HCEC 1CT (cell line): ENCODE measurements at regions not wholly inside any gene's neighbourhood (a gene's known extent, or its start where the extent isn't known, plus 50 kb on each side); places are given as distances from the start of the nearest gene placed in this dataset.

Experiments
- DNase-seq: peaks from one replicate; pipeline ENCODE4 v3.0.0-alpha.2; 2017

DNA sequence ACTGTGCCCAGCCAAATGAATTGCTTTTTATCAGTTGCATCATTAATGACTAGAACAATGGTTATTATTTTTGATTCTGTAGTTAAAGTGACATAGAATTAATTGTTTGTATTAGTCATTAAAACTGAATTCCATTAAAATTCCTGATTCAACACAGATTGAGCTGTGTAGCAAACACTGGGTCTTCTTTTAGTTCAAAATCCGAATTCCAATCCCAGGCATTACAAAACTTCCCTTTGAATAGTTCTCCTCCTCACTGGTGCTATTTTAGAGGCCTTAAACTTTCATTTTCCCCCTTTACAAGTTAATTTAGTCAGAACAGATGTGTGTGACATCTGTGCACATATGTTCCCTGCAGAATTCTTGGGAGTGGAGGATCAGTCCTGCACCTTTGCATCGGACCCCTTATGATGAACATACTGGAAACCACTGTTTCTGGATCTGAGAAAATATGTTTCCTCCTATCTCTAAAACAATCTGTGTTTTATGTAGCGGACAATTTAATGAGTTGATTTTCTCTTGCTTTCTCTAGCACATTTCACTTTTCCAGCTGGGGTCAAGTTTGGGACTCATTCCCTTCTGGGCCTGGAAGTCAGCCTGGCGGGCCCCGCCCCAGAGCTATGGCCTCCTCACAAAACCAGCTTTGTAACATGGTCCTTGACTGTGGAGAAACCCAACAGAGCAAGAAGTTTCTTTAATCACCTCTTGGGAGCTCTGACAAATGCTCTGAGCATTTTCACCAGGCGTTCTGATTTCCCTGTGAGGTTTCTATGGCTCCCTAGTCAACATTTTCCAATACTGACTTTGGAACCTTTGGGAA, 87.9 kb upstream of the MAMDC2 start:
- DNase-seq: no peak

DNA sequence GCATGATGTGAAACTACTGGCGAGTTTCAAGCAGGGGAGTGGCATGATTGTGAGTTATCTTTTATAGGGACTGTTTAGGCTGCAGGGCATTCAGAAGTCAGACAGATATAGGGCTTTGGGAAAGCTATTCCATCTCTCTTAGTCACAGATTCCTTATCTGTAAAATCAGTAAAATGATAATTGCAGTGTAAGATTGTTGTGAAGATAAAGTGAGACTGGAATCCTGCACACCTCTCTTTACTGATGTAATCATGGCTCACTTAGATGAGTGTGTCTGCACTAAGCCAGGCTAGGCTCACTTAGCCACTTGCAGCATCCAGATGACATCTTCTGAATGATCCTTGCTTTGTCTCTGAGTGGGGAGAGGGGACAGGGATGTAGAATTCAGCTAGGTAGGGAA, 81.8 kb upstream of the MAMDC2 start:
- DNase-seq: no peak

DNA sequence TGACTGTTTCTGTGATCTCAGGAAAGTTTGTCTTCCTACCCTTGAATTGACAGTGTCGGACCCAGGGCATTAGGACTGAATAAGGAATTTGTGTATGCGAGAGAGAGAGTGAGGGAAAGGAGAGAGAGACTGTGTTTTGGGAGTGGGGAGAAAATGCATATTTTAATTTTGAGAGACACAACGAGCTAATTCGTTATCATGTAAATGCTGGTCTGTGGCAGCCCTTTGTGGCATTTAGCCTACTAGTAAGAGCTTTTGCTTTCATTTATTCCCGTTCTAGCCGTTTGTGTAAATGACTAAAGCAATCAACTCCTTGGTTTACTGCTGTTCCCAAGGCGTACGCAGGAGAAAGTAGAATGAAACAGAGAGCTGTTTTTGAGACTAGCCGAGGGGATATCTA, 79.8 kb upstream of the MAMDC2 start:
- no peak for DNase-seq

DNA sequence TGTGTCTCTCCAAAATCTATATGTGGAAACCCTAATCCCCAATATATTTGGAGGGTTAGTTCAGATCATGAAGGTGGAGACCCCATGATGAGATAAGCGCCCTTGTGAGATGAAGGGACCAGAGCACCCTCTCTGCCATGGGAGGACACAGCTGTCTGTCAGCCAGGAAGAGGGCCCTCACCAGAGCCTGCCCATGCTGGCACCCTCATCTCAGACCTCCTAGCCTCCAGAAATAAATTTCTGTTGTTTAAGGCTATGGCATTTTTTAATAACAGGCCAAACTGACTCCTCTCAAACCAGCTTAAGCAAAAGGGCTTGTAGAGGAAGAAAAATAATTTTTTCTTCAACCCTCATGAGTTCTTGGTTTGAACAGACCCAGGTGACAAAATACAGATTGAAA, 79.2 kb upstream of the MAMDC2 start:
- DNase-seq: no peak

DNA sequence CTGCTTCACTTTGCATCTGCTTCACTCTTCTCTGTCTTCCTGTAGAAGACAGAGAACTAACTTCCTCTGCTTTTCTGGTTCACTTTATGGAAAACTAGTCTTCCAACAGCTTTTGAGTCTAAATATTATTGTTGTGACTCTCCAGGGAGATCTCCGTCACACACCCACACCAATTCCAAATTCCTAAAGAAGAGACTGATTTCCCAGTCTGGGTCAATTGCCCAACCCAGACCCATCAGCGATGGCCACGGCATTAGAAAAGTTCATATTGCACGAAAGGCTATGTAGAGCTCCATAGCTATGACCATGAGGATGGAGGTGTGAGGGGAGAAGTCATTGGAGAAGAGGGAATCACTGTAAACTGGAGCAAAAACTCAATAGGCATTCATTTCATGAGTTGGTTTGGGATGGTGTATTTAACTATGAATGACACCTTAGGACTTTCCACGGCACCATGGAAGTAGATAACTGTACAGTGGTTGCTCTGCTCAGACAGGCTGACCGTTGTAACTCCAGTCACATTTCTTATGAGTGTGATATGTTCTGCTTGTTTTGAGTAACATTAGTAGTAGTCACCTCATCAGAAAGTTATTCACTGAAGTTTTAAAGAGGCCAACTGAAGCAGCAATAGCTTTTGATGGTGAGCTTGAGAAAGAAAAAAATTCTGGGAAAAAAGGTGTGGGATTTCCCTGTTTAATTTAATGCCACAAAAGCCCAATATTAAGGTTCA, 78.1 kb upstream of the MAMDC2 start:
- no peak for DNase-seq

DNA sequence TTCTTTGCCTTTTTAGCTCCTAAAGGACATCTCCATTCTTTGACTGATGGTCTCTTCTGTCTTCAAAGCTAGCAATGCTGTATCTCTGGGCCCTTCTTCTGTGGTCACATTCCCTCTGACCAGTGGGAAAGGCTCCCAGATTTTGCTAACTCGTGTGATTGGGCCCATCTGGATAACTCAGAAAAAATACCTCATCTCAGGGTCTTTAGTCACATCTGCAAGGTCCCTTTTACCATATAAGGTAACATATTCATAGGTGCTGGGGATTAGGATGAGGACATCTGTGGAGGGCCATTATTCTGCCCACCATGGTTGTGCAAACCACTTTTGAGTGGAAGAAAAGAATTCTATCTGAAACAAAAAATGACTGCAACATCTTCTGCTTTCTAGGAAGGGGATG, 76.3 kb upstream of the MAMDC2 start:
- no peak for DNase-seq

DNA sequence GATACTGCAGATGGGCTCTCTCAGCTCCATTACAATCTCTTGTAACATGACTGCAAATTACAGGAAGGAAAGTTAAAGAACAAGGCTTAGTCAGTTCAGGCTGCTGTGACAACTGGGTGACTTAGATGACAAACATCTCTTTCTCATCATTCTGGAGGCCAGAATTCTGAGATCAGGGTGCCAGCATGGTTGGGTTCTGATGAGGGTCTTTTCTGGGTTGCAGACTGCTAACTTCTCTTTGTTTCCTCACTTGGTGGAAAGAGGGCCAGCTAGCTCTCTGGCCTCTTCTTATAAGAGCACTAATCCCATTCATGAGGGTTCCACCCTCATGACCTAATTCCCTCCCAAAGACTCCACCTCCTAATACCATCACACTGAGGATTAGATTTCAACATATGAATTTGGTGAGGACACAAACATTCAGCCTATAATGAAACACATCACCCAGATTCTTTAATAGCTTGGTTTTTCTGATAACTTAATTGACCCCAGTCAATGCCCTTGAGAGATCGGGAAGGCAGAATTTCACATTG, 73.6 kb upstream of the MAMDC2 start:
- DNase-seq: peak; percentile 22

DNA sequence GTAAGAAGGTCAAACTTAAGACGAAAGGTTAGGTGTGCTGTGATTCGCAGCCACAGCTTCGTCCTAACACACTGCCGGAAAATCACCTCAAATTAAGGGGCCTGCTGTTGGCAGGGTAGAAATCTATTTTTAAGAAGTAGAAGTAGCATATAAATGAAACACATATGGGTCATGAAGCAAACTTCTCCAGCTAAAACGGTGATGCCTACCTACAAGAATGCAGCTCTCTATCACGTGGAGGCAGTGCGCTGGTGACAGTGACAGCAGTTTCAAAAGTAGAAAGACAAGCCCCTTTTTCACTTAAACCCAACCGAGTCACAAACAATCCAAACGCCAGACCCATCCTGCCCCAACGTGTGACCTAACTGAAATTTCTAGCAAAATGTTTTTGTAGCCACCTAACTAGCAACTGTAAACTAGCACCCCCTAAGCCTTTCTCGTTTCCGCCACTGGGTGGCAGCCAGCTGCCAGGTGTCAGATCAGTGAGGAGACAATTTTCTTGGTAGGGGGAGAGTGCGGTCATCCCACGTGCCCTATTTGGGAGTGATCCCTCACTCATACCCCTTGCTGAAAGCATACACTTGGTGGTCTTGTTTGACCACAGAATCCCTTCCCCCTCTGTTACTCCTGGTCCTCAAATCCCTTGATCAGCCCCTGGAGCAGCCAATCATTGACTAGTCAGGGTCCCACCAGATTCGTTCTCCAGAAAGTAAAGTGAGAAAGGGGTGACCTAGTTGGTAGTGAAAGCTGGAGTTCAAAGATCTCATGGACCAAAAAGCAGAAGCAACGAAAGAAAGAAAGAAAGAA, 71.8 kb upstream of the MAMDC2 start:
- peak; percentile 60 for DNase-seq

DNA sequence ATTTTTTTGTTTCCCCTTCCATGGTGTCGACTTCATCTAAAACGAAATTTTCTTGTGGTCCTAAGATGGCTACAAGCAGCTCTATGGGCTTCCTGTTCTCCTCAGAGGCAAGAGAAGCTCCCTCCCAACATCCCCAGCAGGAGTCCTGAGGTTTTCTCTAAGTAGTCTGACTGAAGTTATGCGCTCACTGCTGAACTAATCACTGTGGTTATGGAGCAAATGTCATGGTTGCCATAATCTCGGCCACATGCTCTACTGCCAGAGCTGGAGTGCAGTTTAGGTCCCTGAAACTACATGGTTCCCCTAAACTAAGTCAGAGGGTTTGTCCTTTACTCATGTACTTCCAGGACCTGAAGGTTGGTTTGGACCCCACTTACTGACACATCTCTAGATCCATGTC, 68.0 kb upstream of the MAMDC2 start:
- DNase-seq: peak; percentile 35

DNA sequence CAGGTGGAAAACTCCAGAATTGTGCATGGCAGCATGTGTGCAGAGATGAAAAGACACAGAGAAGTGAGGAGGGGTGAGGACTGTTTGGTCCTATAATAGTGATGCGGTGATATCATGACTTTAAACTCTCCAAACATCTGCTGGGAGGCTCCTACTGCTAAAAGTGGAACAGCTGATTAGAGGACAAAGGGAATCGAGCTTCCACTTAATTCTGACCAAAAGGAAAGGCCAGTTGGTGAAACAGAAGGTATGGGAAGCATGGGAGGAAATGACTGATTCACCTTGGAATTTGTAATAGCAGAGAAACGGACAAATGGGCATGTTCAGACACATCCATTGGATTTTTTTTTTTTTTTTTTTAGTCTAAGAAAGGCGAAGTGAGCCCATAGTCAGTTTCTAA, 67.5 kb upstream of the MAMDC2 start:
- peak; percentile 92 for DNase-seq

DNA sequence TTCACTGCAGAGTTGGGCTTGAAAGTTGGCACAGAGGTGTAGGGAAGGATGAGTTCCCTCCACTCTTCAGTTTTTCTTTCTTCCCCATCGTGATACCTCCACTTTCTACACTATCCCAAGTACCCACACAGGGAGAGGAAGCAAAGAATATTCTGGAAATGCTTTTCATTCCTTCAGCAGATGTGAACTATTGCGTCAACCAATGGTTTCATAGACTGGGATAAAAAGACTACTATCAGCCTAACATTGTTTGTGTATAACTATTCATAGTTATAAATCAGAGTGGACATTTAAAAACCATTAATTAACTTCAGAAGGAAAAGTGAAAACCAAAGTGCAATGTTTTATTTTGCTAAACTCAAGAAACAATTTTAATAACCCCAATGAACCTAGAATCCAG, 63.6 kb upstream of the MAMDC2 start:
- DNase-seq: no peak

DNA sequence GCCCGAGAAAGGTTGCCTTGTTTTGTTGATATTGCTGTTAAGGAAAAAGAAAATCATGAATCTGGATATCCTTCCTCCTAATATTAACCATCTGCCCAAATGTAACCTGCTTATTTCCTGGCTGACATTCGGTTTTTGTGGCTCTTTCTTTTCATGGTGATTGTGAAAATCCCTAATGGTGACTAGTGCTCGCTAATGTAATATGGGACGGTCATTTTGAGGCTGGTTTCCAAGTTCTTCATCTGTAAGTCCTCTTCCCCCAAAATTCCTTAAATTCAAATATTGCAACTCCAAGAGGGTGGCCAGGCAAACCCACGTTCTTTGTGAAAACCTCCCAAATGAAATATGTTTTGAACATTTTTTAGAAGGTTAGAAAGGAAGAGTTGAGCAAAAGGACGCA, 63.1 kb upstream of the MAMDC2 start:
- DNase-seq: no peak

DNA sequence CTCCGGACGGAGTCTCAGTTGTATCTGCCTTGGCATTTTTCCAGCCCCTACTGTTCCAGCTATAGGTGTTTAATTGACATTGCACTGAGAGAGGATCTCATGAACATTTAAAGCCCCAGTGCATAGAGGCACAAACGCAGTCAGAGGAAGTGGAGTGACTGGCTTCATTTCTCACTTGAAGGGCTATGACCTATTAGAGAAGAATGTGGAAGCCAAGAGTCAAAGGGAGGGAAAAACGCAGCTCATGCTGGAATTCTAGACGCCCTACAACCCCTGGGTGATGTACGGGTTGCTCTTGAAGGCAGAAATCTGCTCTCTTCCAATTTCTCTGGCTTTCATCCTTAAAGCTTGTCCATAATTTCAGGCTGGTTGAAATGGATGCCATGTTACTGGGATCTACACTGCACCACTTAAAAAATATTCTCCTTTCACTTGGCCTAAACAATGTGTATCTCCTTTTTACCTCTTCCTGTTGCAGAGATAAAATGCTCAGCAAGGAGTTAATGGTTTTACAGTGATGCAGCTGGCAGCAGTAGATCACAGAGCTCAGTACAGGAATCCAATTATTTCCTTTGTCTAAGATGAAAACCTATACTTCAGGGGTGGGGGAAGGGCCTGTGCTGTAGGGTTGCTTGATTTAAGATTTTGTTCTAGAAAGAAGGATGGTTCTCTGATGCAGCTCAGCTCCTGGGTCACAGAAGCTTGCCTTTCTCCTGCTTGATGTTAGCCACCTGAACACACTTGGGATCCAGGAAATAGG, 61.8 kb upstream of the MAMDC2 start:
- peak; percentile 81 for DNase-seq

DNA sequence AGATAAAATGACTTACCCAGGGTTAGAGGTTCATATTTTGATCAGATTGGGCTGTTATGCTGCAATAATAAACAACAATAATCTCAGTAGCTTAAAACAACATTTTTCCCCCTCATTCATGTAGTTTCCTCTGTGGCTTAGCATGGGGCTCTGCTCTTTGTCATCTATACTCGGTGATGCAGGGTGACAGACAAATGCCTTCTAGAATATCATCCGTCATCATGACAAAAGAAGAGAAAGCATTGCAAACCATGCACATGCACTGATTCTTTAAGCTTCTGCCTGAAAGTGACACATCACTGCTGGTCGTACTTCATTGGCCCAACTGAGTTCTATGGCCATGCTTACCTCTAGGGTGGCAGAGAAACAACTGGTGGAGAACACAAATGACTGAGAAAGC, 58.8 kb upstream of the MAMDC2 start:
- no peak for DNase-seq

DNA sequence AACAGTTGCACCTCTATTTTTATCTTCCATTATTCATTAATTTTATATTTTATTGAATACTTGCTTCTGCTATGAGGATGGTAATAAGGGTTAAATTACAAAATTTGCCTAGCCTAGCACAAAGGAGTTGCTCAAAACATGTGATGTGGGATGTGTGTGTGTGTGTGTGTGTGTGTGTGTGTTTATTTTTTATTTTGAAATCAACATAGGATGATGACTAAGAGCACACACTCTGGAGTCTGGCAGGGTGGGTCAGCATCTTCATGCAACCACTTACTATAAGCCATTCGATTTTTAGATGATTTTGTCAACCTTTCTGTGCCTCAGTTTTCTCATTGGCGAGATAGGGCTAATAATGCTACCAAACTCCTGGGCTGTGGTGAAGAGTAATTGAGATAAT, 57.7 kb upstream of the MAMDC2 start:
- peak; percentile 22 for DNase-seq

DNA sequence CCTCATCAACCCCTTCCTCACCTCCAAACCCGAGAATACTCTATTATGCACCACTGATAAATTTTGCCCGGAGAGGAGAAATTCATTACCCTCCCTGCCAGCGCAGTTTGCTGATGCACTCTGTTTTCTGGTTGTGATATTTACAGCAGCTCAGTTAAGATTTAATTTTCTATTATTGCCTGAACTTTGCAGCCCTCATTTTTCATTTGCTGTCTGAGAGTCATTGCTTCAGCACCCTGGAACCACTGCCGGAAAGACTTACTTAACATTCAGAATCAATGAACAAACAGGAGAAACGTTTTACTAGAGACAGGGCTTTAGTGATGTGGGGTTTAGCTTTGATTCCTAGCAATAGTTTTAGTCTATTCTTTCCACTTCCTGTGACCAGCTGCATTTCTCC, 56.7 kb upstream of the MAMDC2 start:
- no peak for DNase-seq

DNA sequence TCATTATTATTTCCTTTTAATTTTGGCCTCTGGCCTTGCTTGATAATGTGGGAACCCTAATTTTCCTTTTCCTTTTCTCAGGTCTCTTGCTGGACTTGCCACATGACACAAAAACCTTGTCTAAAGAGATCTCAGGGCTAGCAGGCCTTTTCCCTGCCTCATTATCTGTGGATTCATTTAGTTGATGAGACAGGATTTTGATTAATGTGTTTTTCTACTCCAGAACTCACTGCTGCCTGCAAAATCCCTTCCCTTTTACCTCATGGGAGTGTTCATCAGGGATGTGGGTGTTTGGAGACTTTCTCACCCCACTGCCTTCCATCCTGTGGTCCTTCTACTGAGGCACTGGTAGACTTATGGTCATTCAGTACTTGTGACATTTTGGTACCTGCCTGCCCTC, 56.2 kb upstream of the MAMDC2 start:
- no peak for DNase-seq

DNA sequence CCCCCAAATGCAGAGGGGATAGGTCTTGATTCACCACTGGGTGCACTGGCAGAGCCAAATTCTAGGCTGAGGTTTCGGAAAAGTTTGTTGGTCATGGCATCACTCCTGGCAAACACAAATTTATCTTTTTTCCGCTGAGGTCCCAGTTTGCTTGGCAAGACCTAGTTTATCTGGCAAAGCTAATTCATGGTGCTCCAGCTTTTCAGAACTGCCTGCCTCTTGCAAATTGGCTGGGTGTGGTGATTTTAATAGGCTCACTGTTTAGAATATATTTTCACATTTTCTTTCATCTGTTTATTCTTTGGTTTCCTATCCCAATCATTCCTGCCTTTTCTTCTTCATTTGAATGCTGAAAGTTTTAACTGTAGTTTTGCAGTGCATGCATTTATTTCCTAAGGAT, 50.5 kb upstream of the MAMDC2 start:
- no peak for DNase-seq
